CD4-positive, CD25-positive, alpha-beta regulatory T cell (primary cell): ENCODE measurements at regions not wholly inside any gene's neighbourhood (a gene's known extent, or its start where the extent isn't known, plus 50 kb on each side); places are given as distances from the start of the nearest gene placed in this dataset.
A peak's percentile ranks its signal among the peaks of the same experiment; 100 is the strongest.
"Not testable (repeated sequence)": the region's sequence is repeated elsewhere in the genome, so short reads cannot be mapped to it uniquely, and the experiment has no call there.

Experiments
- ATAC-seq, 2 donors: fragments of 150-1000 bp; cut with Tn5 transposase; one replicate each; pipeline ENCODE4 v1.10.0; 2021; ENCODE audit warnings: low read depth in 2 of 2, moderate number of reproducible peaks in 2 of 2, moderate library complexity in 1 of 2
- DNase-seq, 3 donors: peaks; one replicate each; pipeline versions ENCODE4 v3.0.0 to v3.0.0-alpha.2; 2012 to 2022; ENCODE audit warnings: mixed read lengths in 1 of 3
- H3K27ac ChIP-seq: one replicate; pipeline ENCODE4 v1.7.0; 2013; ENCODE audit warnings: mild to moderate bottlenecking, low read length; ENCODE audit not compliant: insufficient read depth, poor library complexity, severe bottlenecking
- H3K27me3 ChIP-seq: one replicate; pipeline ENCODE4 v1.7.0; 2013; ENCODE audit warnings: low read length; ENCODE audit not compliant: control insufficient read depth, insufficient read depth
- H3K36me3 ChIP-seq: one replicate; pipeline ENCODE4 v1.7.0; 2013; ENCODE audit warnings: mild to moderate bottlenecking, low read length, moderate library complexity; ENCODE audit not compliant: control insufficient read depth, insufficient read depth
- H3K4me1 ChIP-seq: 2 replicates; pipeline ENCODE4 v1.7.0; 2013; ENCODE audit warnings: mild to moderate bottlenecking, low read length; ENCODE audit not compliant: insufficient read depth, control insufficient read depth, poor library complexity, severe bottlenecking
- H3K4me3 ChIP-seq: one replicate; pipeline ENCODE4 v1.7.0; 2013; ENCODE audit warnings: low read depth, mild to moderate bottlenecking, low read length, moderate library complexity
- H3K9me3 ChIP-seq, 2 experiments: 1 replicate in 1 of 2; 2 replicates in 1 of 2; pipeline ENCODE4 v1.7.0; 2013; ENCODE audit warnings: low read length in 2 of 2, mild to moderate bottlenecking in 1 of 2, moderate library complexity in 1 of 2; ENCODE audit not compliant: control insufficient read depth in 2 of 2
- H3K27ac Mint-ChIP-seq, 3 donors: one replicate each; pipeline ENCODE4 v1.8.0; 2020 to 2022; ENCODE audit warnings: mild to moderate bottlenecking in 3 of 3, mixed read lengths in 3 of 3, moderate library complexity in 2 of 3
- H3K27me3 Mint-ChIP-seq: one replicate; pipeline ENCODE4 v1.8.0; 2022; ENCODE audit warnings: mild to moderate bottlenecking, mixed read lengths
- H3K36me3 Mint-ChIP-seq: one replicate; pipeline ENCODE4 v1.8.0; 2020; ENCODE audit warnings: mixed read lengths
- H3K4me1 Mint-ChIP-seq, 4 donors: one replicate each; pipeline ENCODE4 v1.8.0; 2020 to 2022; ENCODE audit warnings: mixed read lengths in 4 of 4, mild to moderate bottlenecking in 1 of 4
- H3K4me3 Mint-ChIP-seq, 4 donors: one replicate each; pipeline ENCODE4 v1.8.0; 2020 to 2022; ENCODE audit warnings: mild to moderate bottlenecking in 4 of 4, mixed read lengths in 4 of 4, moderate library complexity in 3 of 4
- H3K9me3 Mint-ChIP-seq, 7 donors: one replicate each; pipeline ENCODE4 v1.8.0; 2020 to 2022; ENCODE audit warnings: mixed read lengths in 7 of 7, mild to moderate bottlenecking in 3 of 7, moderate library complexity in 2 of 7

DNA sequence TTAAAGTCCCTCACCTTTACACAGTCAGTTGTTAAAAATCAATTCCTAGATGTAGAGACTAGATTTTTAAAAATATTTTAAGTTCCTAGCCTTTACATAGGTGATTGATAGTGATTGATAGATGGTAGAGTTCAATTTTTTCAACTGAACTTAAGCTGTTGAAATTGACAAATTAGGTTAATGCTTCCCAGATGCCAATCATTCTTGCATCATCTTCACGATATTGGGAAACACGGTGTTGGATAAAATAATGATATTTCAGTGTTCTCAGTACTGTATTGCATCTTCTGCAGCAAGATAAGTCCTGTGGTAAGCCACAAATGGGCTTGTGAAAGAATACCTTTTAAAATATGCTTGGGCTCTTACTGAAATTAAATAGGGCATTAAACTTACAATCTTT lies 667.6 kb downstream of the STK39 start:
- no peak for DNase-seq
- Histone ChIP-seq H3K27ac (no peak overlapping the region), H3K36me3 (no peaks in the 10 kb centered on the region), H3K4me3 (no peak overlapping the region), H3K4me1 (no peaks in the 10 kb centered on the region), H3K27me3 (no peaks in the 10 kb centered on the region), H3K9me3 (no peaks in the 10 kb centered on the region)
- Mint-ChIP-seq H3K4me1 (no peaks in the 10 kb centered on the region), H3K9me3 (peaks cover 0 to 4% (median 0%) of the 10 kb centered on the region in 7 donors), H3K27me3 (peaks cover 8% of the 10 kb centered on the region), H3K4me3 (no peak overlapping the region), H3K27ac (no peak overlapping the region), H3K36me3 (no peaks in the 10 kb centered on the region)
- ATAC-seq: no peak

GRCh38 chr2:167575276-167575675 lies 672.1 kb downstream of the STK39 start:
- H3K4me1 Mint-ChIP-seq: no peaks in the 10 kb centered on the region
- DNase-seq (no peak), ATAC-seq (no peak)
- H3K4me3 Mint-ChIP-seq: no peak overlapping the region
- peaks cover 0 to 2% (median 0%) of the 10 kb centered on the region in 7 donors for H3K9me3 Mint-ChIP-seq
- no peaks in the 10 kb centered on the region for H3K36me3 ChIP-seq
- H3K9me3 ChIP-seq: no peaks in the 10 kb centered on the region
- no peaks in the 10 kb centered on the region for H3K4me1 ChIP-seq
- no peaks in the 10 kb centered on the region for H3K27me3 ChIP-seq
- H3K27ac ChIP-seq: no peak overlapping the region
- H3K27me3 Mint-ChIP-seq: peaks cover 1% of the 10 kb centered on the region
- no peak overlapping the region for H3K27ac Mint-ChIP-seq
- H3K36me3 Mint-ChIP-seq: no peaks in the 10 kb centered on the region
- no peak overlapping the region for H3K4me3 ChIP-seq

- H3K27me3 Mint-ChIP-seq: no peaks in the 10 kb centered on the region
- Histone ChIP-seq H3K27ac (no peak overlapping the region), H3K9me3 (no peaks in the 10 kb centered on the region), H3K4me1 (no peaks in the 10 kb centered on the region), H3K27me3 (no peaks in the 10 kb centered on the region), H3K4me3 (no peak overlapping the region), H3K36me3 (no peaks in the 10 kb centered on the region)
- H3K4me1 Mint-ChIP-seq: no peaks in the 10 kb centered on the region
- DNase-seq (no peak), ATAC-seq (no peak)
- H3K27ac Mint-ChIP-seq: no peak overlapping the region
- H3K9me3 Mint-ChIP-seq: peaks cover 0 to 6% (median 0%) of the 10 kb centered on the region in 7 donors
- H3K4me3 Mint-ChIP-seq: no peak overlapping the region
- no peaks in the 10 kb centered on the region for H3K36me3 Mint-ChIP-seq
Measured at GRCh38 chr2:167572883-167573619, 674.3 kb downstream of the STK39 start.

GRCh38 chr2:167570370-167570769 lies 677.0 kb downstream of the STK39 start:
- Mint-ChIP-seq H3K27me3 (no peaks in the 10 kb centered on the region), H3K4me3 (no peak overlapping the region), H3K9me3 (peaks cover 0 to 5% (median 2%) of the 10 kb centered on the region in 7 donors), H3K36me3 (no peaks in the 10 kb centered on the region), H3K4me1 (no peaks in the 10 kb centered on the region), H3K27ac (no peak overlapping the region)
- Histone ChIP-seq H3K36me3 (no peaks in the 10 kb centered on the region), H3K4me1 (no peaks in the 10 kb centered on the region), H3K4me3 (no peak overlapping the region), H3K27ac (no peak overlapping the region), H3K27me3 (no peaks in the 10 kb centered on the region), H3K9me3 (no peaks in the 10 kb centered on the region)
- DNase-seq (no peak), ATAC-seq (no peak)

DNA sequence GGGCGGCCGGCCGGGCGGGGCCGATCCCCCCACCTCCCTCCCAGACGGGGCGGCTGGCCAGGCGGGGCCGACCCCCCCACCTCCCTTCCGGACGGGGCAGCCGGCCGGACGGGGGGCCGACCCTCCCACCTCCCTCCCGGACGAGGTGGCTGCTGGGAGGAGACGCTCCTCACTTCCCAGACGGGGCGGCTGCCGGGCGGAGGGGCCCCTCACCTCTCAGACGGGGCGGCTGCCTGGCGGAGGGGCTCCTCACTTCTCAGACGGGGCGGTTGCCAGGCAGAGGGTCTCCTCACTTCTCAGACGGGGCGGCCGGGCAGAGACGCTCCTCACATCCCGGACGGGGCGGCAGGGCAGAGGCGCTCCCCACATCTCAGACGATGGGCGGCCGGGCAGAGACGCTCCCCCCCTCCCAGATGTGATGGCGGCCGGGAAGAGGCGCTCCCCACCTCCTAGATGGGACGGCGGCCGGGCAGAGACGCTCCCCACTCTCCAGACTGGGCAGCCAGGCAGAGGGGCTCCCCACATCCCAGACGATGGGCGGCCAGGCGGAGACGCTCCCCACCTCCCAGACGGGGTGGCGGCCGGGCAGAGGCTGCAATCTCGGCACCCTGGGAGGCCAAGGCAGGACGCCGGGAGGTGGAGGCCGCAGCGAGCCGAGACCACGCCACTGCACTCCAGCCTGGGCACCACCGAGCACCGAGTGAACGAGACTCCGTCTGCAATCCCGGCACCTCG lies 675.8 kb downstream of the XIRP2 start:
- H3K4me3 Mint-ChIP-seq, DNase-seq, H3K4me1 ChIP-seq: not testable (repeated sequence)

GRCh38 chr2:167558272-167558991 lies 670.2 kb downstream of the XIRP2 start:
- not testable (repeated sequence) for DNase-seq, H3K36me3 ChIP-seq, H3K9me3 ChIP-seq, H3K4me1 Mint-ChIP-seq, H3K4me3 ChIP-seq, H3K4me3 Mint-ChIP-seq, H3K27ac Mint-ChIP-seq, H3K4me1 ChIP-seq, H3K27me3 Mint-ChIP-seq, H3K27me3 ChIP-seq, ATAC-seq, H3K27ac ChIP-seq, H3K36me3 Mint-ChIP-seq
- H3K9me3 Mint-ChIP-seq: peaks cover 0 to 13% (median 2%) of the 10 kb centered on the region in 7 donors

More for the DNA sequence above, 675.8 kb downstream of the XIRP2 start:
- H3K27ac Mint-ChIP-seq, H3K27me3 ChIP-seq, H3K9me3 ChIP-seq, H3K36me3 Mint-ChIP-seq, H3K36me3 ChIP-seq, H3K27ac ChIP-seq, ATAC-seq, H3K4me3 ChIP-seq, H3K27me3 Mint-ChIP-seq, H3K4me1 Mint-ChIP-seq: not testable (repeated sequence)
- H3K9me3 Mint-ChIP-seq: peaks cover 0 to 21% (median 5%) of the 10 kb centered on the region in 7 donors

DNA sequence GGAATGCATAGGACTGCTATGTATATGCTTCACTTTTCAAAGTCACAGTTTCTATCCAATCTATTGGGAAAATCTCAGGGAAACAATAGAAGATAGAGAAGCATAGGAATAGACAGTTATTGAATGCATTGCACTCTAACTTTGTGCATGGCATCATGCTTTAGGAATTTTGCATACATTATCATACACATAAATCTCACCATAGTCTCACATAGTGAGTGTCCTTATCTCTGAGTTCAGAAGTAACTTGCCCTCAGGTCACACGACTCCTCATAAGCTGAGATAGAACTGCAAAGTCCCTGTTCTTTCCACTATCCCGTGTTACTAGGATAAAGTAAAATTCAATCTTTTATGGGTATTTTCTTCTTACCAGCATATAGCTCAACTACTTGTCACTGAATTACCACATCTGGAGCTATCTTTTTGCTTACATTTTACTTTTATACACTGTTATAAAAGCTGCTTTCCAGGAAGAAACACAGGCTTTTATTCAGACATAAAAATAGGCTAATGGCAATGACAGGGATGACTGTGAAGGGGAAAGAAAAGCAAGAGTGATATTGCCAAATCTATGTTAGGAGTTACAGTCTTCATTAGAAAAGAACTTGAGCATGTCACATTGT lies 666.9 kb downstream of the XIRP2 start:
- H3K4me3 ChIP-seq: no peak overlapping the region
- no peaks in the 10 kb centered on the region for H3K4me1 Mint-ChIP-seq
- H3K4me1 ChIP-seq: no peaks in the 10 kb centered on the region
- no peaks in the 10 kb centered on the region for H3K36me3 Mint-ChIP-seq
- peaks cover 0 to 7% (median 2%) of the 10 kb centered on the region in 7 donors for H3K9me3 Mint-ChIP-seq
- H3K27me3 Mint-ChIP-seq: no peaks in the 10 kb centered on the region
- DNase-seq (no peak), ATAC-seq (no peak)
- H3K36me3 ChIP-seq: no peaks in the 10 kb centered on the region
- no peak overlapping the region for H3K4me3 Mint-ChIP-seq
- H3K27ac ChIP-seq: no peak overlapping the region
- H3K27ac Mint-ChIP-seq: peak overlapping the region in 1 of 3 donors; percentile 35
- H3K27me3 ChIP-seq: no peaks in the 10 kb centered on the region
- H3K9me3 ChIP-seq: no peaks in the 10 kb centered on the region
